ENCODE measurements at regions not wholly inside any gene's neighbourhood (a gene's known extent, or its start where the extent isn't known, plus 50 kb on each side); places are given as distances from the start of the nearest gene placed in this dataset.

- H2AFZ ChIP-seq (replicated peaks; ENCODE audit: low read length, poor library complexity) = no peak overlapping the region
- H2BK5ac ChIP-seq (ENCODE audit: low read depth, low read length, poor library complexity, severe bottlenecking) = no peak overlapping the region
- H4K8ac ChIP-seq (ENCODE audit: low read depth in 2 of 2, low read length in 2 of 2) = no peak overlapping the region
- H4K5ac ChIP-seq (ENCODE audit: low read depth, low read length) = no peak overlapping the region
- intact Hi-C loops (cut with micrococcal nuclease) = no loop called here
- ChIA-PET POLR2A (ENCODE audit: unreplicated experiment) (no interaction called here), CTCF (no interaction called here)
- H3K23ac ChIP-seq (ENCODE audit: low read depth, low read length) = no peak overlapping the region
- dilution Hi-C loops (cut with HindIII; ENCODE audit: low sequenced_read_pairs, unreplicated experiment) = no loop called here
- no peak overlapping the region for H4K91ac ChIP-seq (ENCODE audit: insufficient read depth, low read depth, low read length)
- no peak for TF ChIP-seq CTCF (conservative IDR thresholded peaks at IDR 0.05; ENCODE audit: low read depth, low read length)
- no peak for TF ChIP-seq BHLHE40 (IDR thresholded peaks at IDR 0.05; ENCODE audit: low read depth, low read length)
- no peak for TF ChIP-seq CHD1 (IDR thresholded peaks at IDR 0.05; ENCODE audit: low read depth, low read length)
- no peak for TF ChIP-seq FOS (IDR thresholded peaks at IDR 0.05; ENCODE audit: low read depth, low read length)
- TF ChIP-seq MAZ (IDR thresholded peaks at IDR 0.05; ENCODE audit: borderline replicate concordance, low read depth, low read length) = no peak
- TF ChIP-seq RCOR1 (IDR thresholded peaks at IDR 0.05; ENCODE audit: insufficient replicate concordance, low read length) = no peak
- no peak for TF ChIP-seq RAD21 (IDR thresholded peaks at IDR 0.05; ENCODE audit: low read length)
- H3K4me1 ChIP-seq (ENCODE audit: control insufficient read depth, insufficient read depth, low read length) = no peaks in the 10 kb centered on the region
- H2BK120ac ChIP-seq (ENCODE audit: low read depth, low read length) = no peak overlapping the region
- H3K18ac ChIP-seq (ENCODE audit: low read depth, low read length) = no peak overlapping the region
- ATAC-seq (ENCODE audit: low read depth) = no peak
- no peak overlapping the region for H3K56ac ChIP-seq (ENCODE audit: extremely low read depth, insufficient read depth, low read length)
- no peak overlapping the region for H2BK20ac ChIP-seq (ENCODE audit: low read depth, low read length)
- no peak overlapping the region for H2AK5ac ChIP-seq (ENCODE audit: low read depth, low read length)
- H3K4ac ChIP-seq (ENCODE audit: low read depth, low read length) = no peak overlapping the region
- no peak for DNase-seq
- no peaks in the 10 kb centered on the region for H4K20me1 ChIP-seq (ENCODE audit: insufficient read depth, low read length)
- in situ Hi-C loops (cut with MboI; ENCODE audit: low sequenced_read_pairs) = no loop called here
- no peaks in the 10 kb centered on the region for H3K79me1 ChIP-seq (ENCODE audit: low read depth in 1 of 2, low read length in 2 of 2)
- no peak overlapping the region for H3K27ac ChIP-seq (ENCODE audit: insufficient read depth, low read length)
- H2AK9ac ChIP-seq (replicated peaks; ENCODE audit: low read depth, low read length, poor library complexity) = no peak overlapping the region
- no TSS peak for BruUV-seq (replicated peaks)
- no peak overlapping the region for H3K14ac ChIP-seq (replicated peaks; ENCODE audit: low read depth, low read length)
- no peak overlapping the region for H3K4me2 ChIP-seq (ENCODE audit: low read depth, low read length)
- no peaks in the 10 kb centered on the region for H3K27me3 ChIP-seq (ENCODE audit: control insufficient read depth, insufficient read depth, low read length)
- no peaks in the 10 kb centered on the region for H3K36me3 ChIP-seq (ENCODE audit: control insufficient read depth, insufficient read depth, low read length)
- H2BK15ac ChIP-seq (ENCODE audit: low read depth, low read length) = no peak overlapping the region
- no peak overlapping the region for H3K9ac ChIP-seq (ENCODE audit: low read depth, low read length)
- H3K4me3 ChIP-seq (ENCODE audit: insufficient read depth, low read depth, low read length) = no peak overlapping the region
- H3K9me1 ChIP-seq (ENCODE audit: insufficient read depth, low read length) = no peaks in the 10 kb centered on the region
- peaks cover 3% of the 10 kb centered on the region; the same call in 1 of the 2 replicates for H3K9me3 ChIP-seq (ENCODE audit: control insufficient read depth, insufficient read depth, low read length)
Observed at GRCh38 chr5:162429142-162429541, 361.6 kb downstream of the GABRG2 start.

Measured in IMR-90 (cell line).